Smooth muscle cell (in vitro differentiated cells): ENCODE measurements at regions not wholly inside any gene's neighbourhood (a gene's known extent, or its start where the extent isn't known, plus 50 kb on each side); places are given as distances from the start of the nearest gene placed in this dataset.

ENCODE experiments used
- DNase-seq: peaks from one replicate; lab custom pipeline; 2025; ENCODE audit not compliant: unreplicated experiment; lab: John Stamatoyannopoulos, UW
- H2AFZ ChIP-seq: fragments of 200-600 bp; sonication (generic); 2 replicates; pipeline ENCODE4 v1.6.0; 2016; ENCODE audit warnings: antibody characterized with exemption, low read depth, mild to moderate bottlenecking
- H3F3A ChIP-seq: fragments of 200-600 bp; sonication (generic); 2 replicates; pipeline ENCODE4 v1.6.0; 2017; ENCODE audit warnings: antibody characterized with exemption, low read depth
- H3K27ac ChIP-seq: fragments of 200-600 bp; sonication (generic); 2 replicates; pipeline ENCODE4 v1.5.1; 2016; ENCODE audit warnings: low read depth, mild to moderate bottlenecking
- H3K27me3 ChIP-seq: fragments of 200-600 bp; sonication (generic); 2 replicates; pipeline ENCODE4 v1.6.1; 2016; ENCODE audit warnings: low read depth, mild to moderate bottlenecking
- H3K36me3 ChIP-seq: fragments of 200-600 bp; sonication (generic); 2 replicates; pipeline ENCODE4 v1.5.1; 2016; ENCODE audit warnings: low read depth
- H3K4me1 ChIP-seq: fragments of 200-600 bp; sonication (generic); 2 replicates; pipeline ENCODE4 v1.5.1; 2016; ENCODE audit warnings: low read depth
- H3K4me2 ChIP-seq: fragments of 200-600 bp; sonication (generic); 2 replicates; pipeline ENCODE4 v1.6.0; 2016; ENCODE audit warnings: mild to moderate bottlenecking
- H3K4me3 ChIP-seq: fragments of 200-600 bp; sonication (generic); 2 replicates; pipeline ENCODE4 v1.5.1; 2016; ENCODE audit warnings: mild to moderate bottlenecking
- H3K79me2 ChIP-seq: fragments of 200-600 bp; sonication (generic); 2 replicates; pipeline ENCODE4 v1.6.0; 2016; ENCODE audit warnings: low read depth, mild to moderate bottlenecking
- H3K9ac ChIP-seq: fragments of 200-600 bp; sonication (generic); 2 replicates; pipeline ENCODE4 v1.6.0; 2016; ENCODE audit warnings: low read depth
- H3K9me3 ChIP-seq: fragments of 200-600 bp; sonication (generic); replicated peaks from 2 replicates; pipeline ENCODE4 v1.5.1; 2016; ENCODE audit warnings: low read depth
- H4K20me1 ChIP-seq: fragments of 200-600 bp; sonication (generic); 2 replicates; pipeline ENCODE4 v1.6.0; 2016; ENCODE audit warnings: low read depth
- CTCF ChIP-seq: fragments of 200-600 bp; sonication (generic); IDR thresholded peaks from 2 replicates; pipeline ENCODE4 v1.5.1; 2017; ENCODE audit warnings: borderline replicate concordance, mild to moderate bottlenecking, antibody characterized with exemption; ENCODE audit not compliant: insufficient read depth, poor library complexity, severe bottlenecking
- WGBS: methylation state at CpG from one replicate; pipeline ENCODE4 v1.1.7; 2016; ENCODE audit warnings: low lambda C conversion rate; 5-methylcytosine and 5-hydroxymethylcytosine counted together

- no peak for TF ChIP-seq CTCF
Observed at GRCh38 chr14:76320486-76320885, 55.5 kb upstream of the ESRRB start.

GRCh38 chr14:76320975-76321374 lies 55.0 kb upstream of the ESRRB start:
- Histone ChIP-seq H3K79me2 (no peaks in the 10 kb centered on the region), H3K4me3 (no peak overlapping the region), H3K4me1 (no peaks in the 10 kb centered on the region), H3K36me3 (no peaks in the 10 kb centered on the region), H3K9ac (no peak overlapping the region), H3K9me3 (no peaks in the 10 kb centered on the region), H2AFZ (no peak overlapping the region), H3F3A (no peaks in the 10 kb centered on the region), H3K27ac (no peak overlapping the region), H4K20me1 (no peaks in the 10 kb centered on the region), H3K27me3 (peaks cover 17% of the 10 kb centered on the region), H3K4me2 (no peak overlapping the region)
- TF ChIP-seq CTCF: no peak
- no peak for DNase-seq
- 93% methylated on average over 4 of the region's 4 CpGs for WGBS

More at GRCh38 chr14:76320486-76320885, 55.5 kb upstream of the ESRRB start:
- H3F3A ChIP-seq: no peaks in the 10 kb centered on the region
- no peak overlapping the region for H3K27ac ChIP-seq
- no peak overlapping the region for H3K9ac ChIP-seq
- H3K4me1 ChIP-seq: no peaks in the 10 kb centered on the region
- no peaks in the 10 kb centered on the region for H4K20me1 ChIP-seq
- H3K36me3 ChIP-seq: no peaks in the 10 kb centered on the region
- H2AFZ ChIP-seq: no peak overlapping the region
- H3K4me2 ChIP-seq: no peak overlapping the region
- no peak for DNase-seq
- no peaks in the 10 kb centered on the region for H3K79me2 ChIP-seq
- H3K27me3 ChIP-seq: peaks cover 15% of the 10 kb centered on the region
- WGBS: 90% methylated on average over 5 of the region's 5 CpGs
- no peaks in the 10 kb centered on the region for H3K9me3 ChIP-seq
- H3K4me3 ChIP-seq: no peak overlapping the region

GRCh38 chr14:76322594-76323220 lies 53.2 kb upstream of the ESRRB start:
- no peak for TF ChIP-seq CTCF
- Histone ChIP-seq H3K79me2 (no peaks in the 10 kb centered on the region), H3K9me3 (no peaks in the 10 kb centered on the region), H3K36me3 (no peaks in the 10 kb centered on the region), H3K4me3 (no peak overlapping the region), H2AFZ (no peak overlapping the region), H3K27me3 (peaks cover 10% of the 10 kb centered on the region), H4K20me1 (no peaks in the 10 kb centered on the region), H3K4me2 (no peak overlapping the region), H3F3A (no peaks in the 10 kb centered on the region), H3K4me1 (no peaks in the 10 kb centered on the region), H3K27ac (no peak overlapping the region), H3K9ac (no peak overlapping the region)
- no peak for DNase-seq
- 89% methylated on average over 12 of the region's 12 CpGs for WGBS

GRCh38 chr14:76323331-76324050 lies 52.4 kb upstream of the ESRRB start:
- no peak overlapping the region for H3K4me2 ChIP-seq
- H3K27me3 ChIP-seq: peaks cover 18% of the 10 kb centered on the region
- TF ChIP-seq CTCF: no peak
- H3K4me1 ChIP-seq: no peaks in the 10 kb centered on the region
- 91% methylated on average over 6 of the region's 6 CpGs for WGBS
- no peak overlapping the region for H3K4me3 ChIP-seq
- no peak for DNase-seq
- H3K9me3 ChIP-seq: no peaks in the 10 kb centered on the region
- H3F3A ChIP-seq: no peaks in the 10 kb centered on the region
- H3K27ac ChIP-seq: no peak overlapping the region
- no peaks in the 10 kb centered on the region for H3K36me3 ChIP-seq
- no peak overlapping the region for H2AFZ ChIP-seq
- H3K79me2 ChIP-seq: no peaks in the 10 kb centered on the region
- H3K9ac ChIP-seq: no peak overlapping the region
- no peaks in the 10 kb centered on the region for H4K20me1 ChIP-seq
